ENCODE measurements at regions not wholly inside any gene's neighbourhood (a gene's known extent, or its start where the extent isn't known, plus 50 kb on each side); places are given as distances from the start of the nearest gene placed in this dataset.
"Not testable (repeated sequence)": the region's sequence is repeated elsewhere in the genome, so short reads cannot be mapped to it uniquely, and the experiment has no call there.

GRCh38 chr5:92215116-92215515 is 832.0 kb upstream of the ARRDC3 start:
- TF ChIP-seq, protein P1, sequence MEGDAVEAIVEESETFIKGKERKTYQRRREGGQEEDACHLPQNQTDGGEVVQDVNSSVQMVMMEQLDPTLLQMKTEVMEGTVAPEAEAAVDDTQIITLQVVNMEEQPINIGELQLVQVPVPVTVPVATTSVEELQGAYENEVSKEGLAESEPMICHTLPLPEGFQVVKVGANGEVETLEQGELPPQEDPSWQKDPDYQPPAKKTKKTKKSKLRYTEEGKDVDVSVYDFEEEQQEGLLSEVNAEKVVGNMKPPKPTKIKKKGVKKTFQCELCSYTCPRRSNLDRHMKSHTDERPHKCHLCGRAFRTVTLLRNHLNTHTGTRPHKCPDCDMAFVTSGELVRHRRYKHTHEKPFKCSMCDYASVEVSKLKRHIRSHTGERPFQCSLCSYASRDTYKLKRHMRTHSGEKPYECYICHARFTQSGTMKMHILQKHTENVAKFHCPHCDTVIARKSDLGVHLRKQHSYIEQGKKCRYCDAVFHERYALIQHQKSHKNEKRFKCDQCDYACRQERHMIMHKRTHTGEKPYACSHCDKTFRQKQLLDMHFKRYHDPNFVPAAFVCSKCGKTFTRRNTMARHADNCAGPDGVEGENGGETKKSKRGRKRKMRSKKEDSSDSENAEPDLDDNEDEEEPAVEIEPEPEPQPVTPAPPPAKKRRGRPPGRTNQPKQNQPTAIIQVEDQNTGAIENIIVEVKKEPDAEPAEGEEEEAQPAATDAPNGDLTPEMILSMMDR (IDR thresholded peaks at IDR 0.05): no peak

DNA sequence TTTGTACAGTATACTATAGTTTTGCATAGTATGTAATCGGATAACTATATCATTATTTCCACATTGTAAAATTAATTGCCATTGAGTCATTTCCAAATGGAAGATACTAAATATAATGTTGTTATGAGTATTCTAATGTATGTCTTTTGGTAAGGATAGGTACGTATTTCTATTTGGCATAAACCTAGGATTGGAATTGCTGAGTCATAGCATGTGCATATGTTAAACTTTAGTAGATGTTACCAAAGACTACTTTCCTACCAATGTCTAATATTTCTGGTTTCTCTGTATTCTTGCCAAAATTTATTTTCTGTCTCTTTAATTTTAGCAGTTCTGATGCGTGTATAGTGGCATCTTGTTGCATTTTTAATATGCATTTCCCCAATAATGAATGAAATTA is 825.1 kb upstream of the ARRDC3 start:
- H3K27me3 Mint-ChIP-seq (ENCODE audit: low read depth): no peaks in the 10 kb centered on the region

More at GRCh38 chr5:92215116-92215515, 832.0 kb upstream of the ARRDC3 start:
- Mint-ChIP-seq H3K9me3 (ENCODE audit: low read depth) (peaks cover 37% of the 10 kb centered on the region), H3K36me3 (ENCODE audit: low read depth) (peaks cover 5% of the 10 kb centered on the region), H3K27me3 (ENCODE audit: low read depth) (no peaks in the 10 kb centered on the region), H3K4me3 (ENCODE audit: unreplicated experiment) (no peak overlapping the region), H3K4me1 (ENCODE audit: low read depth) (no peaks in the 10 kb centered on the region), H3K27ac (ENCODE audit: unreplicated experiment) (no peak overlapping the region)
- DNase-seq (ENCODE audit: low spot score): no peak

DNA sequence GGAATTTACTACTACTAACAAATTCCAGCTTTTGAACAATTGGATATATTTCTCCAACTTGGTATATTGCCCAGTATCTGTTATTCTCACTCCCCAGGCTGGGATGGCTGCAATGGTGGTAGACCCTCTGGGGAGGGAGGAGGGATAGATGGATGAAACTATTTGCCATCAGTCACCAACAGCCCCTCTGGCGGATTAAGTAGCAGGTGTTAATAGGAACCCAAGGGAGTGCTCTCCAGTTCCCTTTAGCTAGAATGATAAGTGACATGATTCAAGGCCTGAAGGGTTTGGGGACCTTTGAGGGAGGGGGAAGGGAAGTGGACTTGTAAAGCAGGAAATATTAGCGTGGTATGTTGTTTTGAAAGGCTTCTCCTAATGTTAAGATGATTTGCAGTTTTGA is 824.0 kb upstream of the ARRDC3 start:
- H3K27ac Mint-ChIP-seq (ENCODE audit: unreplicated experiment): no peak overlapping the region
- DNase-seq (ENCODE audit: low spot score): no peak
- TF ChIP-seq, protein P1 (IDR thresholded peaks at IDR 0.05): no peak
- H3K27me3 Mint-ChIP-seq (ENCODE audit: low read depth): no peaks in the 10 kb centered on the region
- H3K36me3 Mint-ChIP-seq (ENCODE audit: low read depth): no peaks in the 10 kb centered on the region
- no peak overlapping the region for H3K4me3 Mint-ChIP-seq (ENCODE audit: unreplicated experiment)
- peaks cover 23% of the 10 kb centered on the region for H3K9me3 Mint-ChIP-seq (ENCODE audit: low read depth)
- H3K4me1 Mint-ChIP-seq (ENCODE audit: low read depth): no peaks in the 10 kb centered on the region

More for the DNA sequence above, 825.1 kb upstream of the ARRDC3 start:
- DNase-seq (ENCODE audit: low spot score): no peak
- Mint-ChIP-seq H3K9me3 (ENCODE audit: low read depth) (peaks cover 29% of the 10 kb centered on the region), H3K4me3 (ENCODE audit: unreplicated experiment) (no peak overlapping the region), H3K36me3 (ENCODE audit: low read depth) (no peaks in the 10 kb centered on the region), H3K4me1 (ENCODE audit: low read depth) (no peaks in the 10 kb centered on the region), H3K27ac (ENCODE audit: unreplicated experiment) (no peak overlapping the region)
- TF ChIP-seq, protein P1 (IDR thresholded peaks at IDR 0.05): no peak

- no peak for DNase-seq (ENCODE audit: low spot score)
- H3K9me3 Mint-ChIP-seq (ENCODE audit: low read depth): peaks cover 21% of the 10 kb centered on the region
- H3K36me3 Mint-ChIP-seq (ENCODE audit: low read depth): no peaks in the 10 kb centered on the region
- TF ChIP-seq, protein P1 (IDR thresholded peaks at IDR 0.05): no peak
- H3K27me3 Mint-ChIP-seq (ENCODE audit: low read depth): no peaks in the 10 kb centered on the region
- no peak overlapping the region for H3K4me3 Mint-ChIP-seq (ENCODE audit: unreplicated experiment)
- H3K4me1 Mint-ChIP-seq (ENCODE audit: low read depth): no peaks in the 10 kb centered on the region
- no peak overlapping the region for H3K27ac Mint-ChIP-seq (ENCODE audit: unreplicated experiment)
Measured at GRCh38 chr5:92206681-92207080, 823.6 kb upstream of the ARRDC3 start.

DNA sequence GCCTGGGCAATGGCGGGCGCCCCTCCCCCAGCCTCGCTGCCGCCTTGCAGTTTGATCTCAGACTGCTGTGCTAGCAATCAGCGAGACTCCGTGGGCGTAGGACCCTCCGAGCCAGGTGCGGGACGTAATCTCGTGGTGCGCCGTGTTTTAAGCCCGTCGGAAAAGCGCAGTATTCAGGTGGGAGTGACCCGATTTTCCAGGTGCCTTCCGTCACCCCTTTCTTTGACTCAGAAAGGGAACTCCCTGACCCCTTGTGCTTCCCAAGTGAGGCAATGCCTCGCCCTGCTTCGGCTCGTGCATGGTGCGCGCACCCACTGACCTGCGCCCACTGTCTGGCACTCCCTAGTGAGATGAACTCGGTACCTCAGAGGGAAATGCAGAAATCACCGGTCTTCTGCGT is 815.9 kb upstream of the ARRDC3 start:
- not testable (repeated sequence) for H3K4me3 Mint-ChIP-seq (ENCODE audit: unreplicated experiment); H3K36me3 Mint-ChIP-seq (ENCODE audit: low read depth); H3K9me3 Mint-ChIP-seq (ENCODE audit: low read depth); H3K27me3 Mint-ChIP-seq (ENCODE audit: low read depth); H3K27ac Mint-ChIP-seq (ENCODE audit: unreplicated experiment); DNase-seq (ENCODE audit: low spot score); H3K4me1 Mint-ChIP-seq (ENCODE audit: low read depth)

GRCh38 chr5:92181656-92182055 is 798.5 kb upstream of the ARRDC3 start:
- Mint-ChIP-seq H3K4me1 (ENCODE audit: low read depth) (no peaks in the 10 kb centered on the region), H3K27me3 (ENCODE audit: low read depth) (no peaks in the 10 kb centered on the region), H3K27ac (ENCODE audit: unreplicated experiment) (no peak overlapping the region), H3K9me3 (ENCODE audit: low read depth) (no peaks in the 10 kb centered on the region), H3K4me3 (ENCODE audit: unreplicated experiment) (no peak overlapping the region), H3K36me3 (ENCODE audit: low read depth) (no peaks in the 10 kb centered on the region)
- no peak for DNase-seq (ENCODE audit: low spot score)
- TF ChIP-seq, protein P1 (IDR thresholded peaks at IDR 0.05): no peak
